Endothelial cell of umbilical vein (primary cell): ENCODE measurements at regions not wholly inside any gene's neighbourhood (a gene's known extent, or its start where the extent isn't known, plus 50 kb on each side); places are given as distances from the start of the nearest gene placed in this dataset.

ENCODE experiments used
- BruUV-seq: library from RNA; stranded (reverse); fragments of 400-500 nt; replicated peaks from 2 replicates; lab custom pipeline; 2021; lab: Mats Ljungman, UMichigan
- CTCF ChIA-PET: fragments of 300-600, 350-600 bp; sonication (Branson Sonifier 250); formaldehyde crosslinking; loops from one replicate; lab custom pipeline; 2021; ENCODE audit warnings: antibody characterized with exemption, inconsistent platforms; lab: Charles Lee
- POLR2A ChIA-PET: fragments of 300-600, 350-600 bp; sonication (Branson Sonifier 250); formaldehyde crosslinking; loops from one replicate; lab custom pipeline; 2021; ENCODE audit warnings: antibody characterized with exemption, inconsistent platforms; lab: Charles Lee
- DNase-seq: peaks from one replicate; pipeline ENCODE4 v3.0.0-alpha.2; 2011; ENCODE audit warnings: low read depth, low spot score
- FAIRE-seq: peaks from 2 replicates; lab custom pipeline; 2011; peaks lifted over from hg19 to GRCh38; lab: Jason Lieb, UNC
- H2AFZ ChIP-seq: 2 replicates; pipeline ENCODE4 v1.6.0; 2012; ENCODE audit warnings: low read depth, low read length, control low read depth, inconsistent platforms
- H3K27ac ChIP-seq: 2 replicates; pipeline ENCODE4 v1.5.1; 2011; ENCODE audit warnings: low read depth, mild to moderate bottlenecking, control low read depth, low read length, moderate library complexity; ENCODE audit not compliant: insufficient read depth
- H3K27me3 ChIP-seq, 2 experiments: 2 replicates each; pipeline versions ENCODE4 v1.6.0 to v1.6.1; 2011; ENCODE audit warnings: low read length in 2 of 2, mixed read lengths in 1 of 2; ENCODE audit not compliant: control insufficient read depth in 2 of 2, insufficient read depth in 2 of 2
- H3K36me3 ChIP-seq, 2 experiments: 2 replicates in 1 of 2; 3 replicates in 1 of 2; pipeline ENCODE4 v1.5.1; 2011; ENCODE audit warnings: low read length in 2 of 2, mild to moderate bottlenecking in 1 of 2, moderate library complexity in 1 of 2; ENCODE audit not compliant: control insufficient read depth in 2 of 2, insufficient read depth in 2 of 2; ENCODE audit errors: extremely low read depth in 1 of 2
- H3K4me1 ChIP-seq: 3 replicates; pipeline ENCODE4 v1.5.1; 2011; ENCODE audit warnings: mild to moderate bottlenecking, low read length; ENCODE audit not compliant: control insufficient read depth, insufficient read depth; ENCODE audit errors: extremely low read depth
- H3K4me2 ChIP-seq: 2 replicates; pipeline ENCODE4 v1.6.1; 2011; ENCODE audit warnings: low read length, control low read depth, mixed read lengths; ENCODE audit not compliant: insufficient read depth
- H3K4me3 ChIP-seq, 3 experiments: fragments of 200-600 bp in 1 of 3; sonication (generic), shearing (Covaris generic) in 1 of 3; replicated peaks in 1 of 3; 2 replicates each; pipeline ENCODE4 v1.5.1; 2011 to 2016; ENCODE audit warnings: control low read depth in 3 of 3, low read length in 3 of 3, mild to moderate bottlenecking in 2 of 3, inconsistent platforms in 1 of 3, low read depth in 1 of 3, moderate library complexity in 1 of 3; ENCODE audit not compliant: insufficient read depth in 1 of 3
- H3K79me2 ChIP-seq: 2 replicates; pipeline ENCODE4 v1.6.0; 2012; ENCODE audit warnings: low read length, inconsistent platforms; ENCODE audit not compliant: control insufficient read depth, insufficient read depth
- H3K9ac ChIP-seq: replicated peaks from 2 replicates; pipeline ENCODE3; 2011; ENCODE audit warnings: low read length, control low read depth; ENCODE audit not compliant: insufficient read depth; ENCODE audit errors: extremely low read depth
- H3K9me1 ChIP-seq: replicated peaks from 3 replicates; pipeline ENCODE4 v1.6.0; 2011; ENCODE audit warnings: mild to moderate bottlenecking, low read length; ENCODE audit not compliant: control insufficient read depth, insufficient read depth; ENCODE audit errors: extremely low read depth
- H3K9me3 ChIP-seq: replicated peaks from 2 replicates; pipeline ENCODE4 v1.5.1; 2012; ENCODE audit warnings: low read length, inconsistent platforms; ENCODE audit not compliant: control insufficient read depth, insufficient read depth
- H4K20me1 ChIP-seq: replicated peaks from 2 replicates; pipeline ENCODE3; 2011; ENCODE audit warnings: mild to moderate bottlenecking, low read length; ENCODE audit not compliant: control insufficient read depth, insufficient read depth; ENCODE audit errors: extremely low read depth
- EZH2 ChIP-seq: IDR thresholded peaks from 2 replicates; pipeline ENCODE4 v1.6.1; 2012; ENCODE audit warnings: borderline replicate concordance, low read depth, mild to moderate bottlenecking, moderate library complexity, low read length, inconsistent platforms; ENCODE audit not compliant: severe bottlenecking
- FOS ChIP-seq: IDR thresholded peaks from 2 replicates; pipeline ENCODE4 v1.6.1; 2011; ENCODE audit warnings: mild to moderate bottlenecking, low read length, moderate library complexity, borderline replicate concordance; ENCODE audit not compliant: insufficient read depth
- GATA2 ChIP-seq: IDR thresholded peaks from 2 replicates; pipeline ENCODE4 v1.7.0; 2011; ENCODE audit warnings: low read depth, mild to moderate bottlenecking, moderate library complexity, mixed read lengths, low read length; ENCODE audit not compliant: insufficient read length, insufficient read depth
- JUN ChIP-seq: IDR thresholded peaks from 2 replicates; pipeline ENCODE4 v1.6.1; 2011; ENCODE audit warnings: borderline replicate concordance, low read depth; ENCODE audit not compliant: insufficient read length, insufficient read depth
- MYC ChIP-seq: IDR thresholded peaks from one replicate; pipeline ENCODE4 v1.6.1; 2011; ENCODE audit warnings: mild to moderate bottlenecking, low read depth, low read length
- POLR2A ChIP-seq: IDR thresholded peaks from 2 replicates; pipeline ENCODE4 v1.6.1; 2012; ENCODE audit warnings: low read depth, mild to moderate bottlenecking, control low read depth, low read length
- POLR2AphosphoS5 ChIP-seq: IDR thresholded peaks from 2 replicates; pipeline ENCODE4 v1.6.1; 2012; ENCODE audit warnings: low read depth, mild to moderate bottlenecking, control low read depth, low read length, moderate library complexity; ENCODE audit not compliant: insufficient read depth
- dilution Hi-C: fragments of 300-500 bp; cut with MboI; formaldehyde crosslinking; loops from one replicate; pipeline ENCODE4 v1.15.0; 2019; ENCODE audit warnings: low sequenced_read_pairs; ENCODE audit not compliant: extremely low pct_ligation_motif_present
- intact Hi-C: fragments of 100-400 bp; cut with micrococcal nuclease; formaldehyde crosslinking; loops from one replicate; pipeline ENCODE4 v1.10.0; 2022
- TF ChIP-seq, protein P1 (sequence below), 2 donors: IDR thresholded peaks; 1 replicate in 1 of 2; 2 replicates in 1 of 2; pipeline ENCODE4 v1.5.1; 2011; ENCODE audit warnings: low read length in 2 of 2, mild to moderate bottlenecking in 2 of 2, moderate library complexity in 2 of 2, control low read depth in 1 of 2, inconsistent platforms in 1 of 2, low read depth in 1 of 2; ENCODE audit not compliant: insufficient read depth in 1 of 2; ENCODE audit errors: extremely low read depth in 1 of 2
- TF ChIP-seq, protein P2 (sequence below): IDR thresholded peaks from 2 replicates; pipeline ENCODE4 v1.6.1; 2011; ENCODE audit not compliant: insufficient read depth, insufficient read length

DNA sequence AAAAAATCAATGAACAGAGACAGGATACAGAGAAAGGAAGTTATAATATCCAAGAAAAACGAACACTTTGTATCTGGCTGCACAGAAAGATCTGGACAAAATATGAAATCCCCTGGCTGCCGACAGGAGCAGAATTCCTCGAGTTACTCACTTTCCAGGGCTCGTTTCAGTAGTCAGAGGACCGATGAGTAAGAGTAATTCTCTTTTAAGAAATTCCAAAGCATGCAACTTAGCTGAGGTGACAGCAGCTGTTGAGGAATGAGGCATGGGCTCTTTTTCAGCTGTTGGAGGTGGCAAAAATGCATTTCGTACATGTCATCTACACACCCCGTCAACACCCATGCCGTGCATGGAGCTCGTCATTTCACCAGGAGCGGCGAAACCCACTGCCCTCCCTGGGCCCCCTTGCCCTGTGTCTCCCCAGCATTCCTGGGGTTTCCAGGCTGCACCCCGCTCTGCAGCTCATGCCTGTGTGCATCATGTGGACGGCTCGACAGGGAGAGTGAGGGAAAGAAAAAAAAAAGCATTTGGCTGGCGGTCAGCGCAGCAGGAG is 210.8 kb upstream of the SMIM21 start:
- no peak for FAIRE-seq
- intact Hi-C loops = no loop called here

More for the DNA sequence above, 210.8 kb upstream of the SMIM21 start:
- Histone ChIP-seq H2AFZ (no peak overlapping the region), H3K27ac (no peak overlapping the region), H3K9me3 (peaks cover 6% of the 10 kb centered on the region), H3K27me3 (no peaks in the 10 kb centered on the region), H3K4me2 (no peak overlapping the region), H3K4me3 (no peak overlapping the region), H4K20me1 (no peaks in the 10 kb centered on the region), H3K79me2 (no peaks in the 10 kb centered on the region), H3K36me3 (no peaks in the 10 kb centered on the region), H3K4me1 (no peaks in the 10 kb centered on the region), H3K9ac (no peak overlapping the region), H3K9me1 (no peaks in the 10 kb centered on the region)
- no peak for DNase-seq
- TF ChIP-seq, protein P1, sequence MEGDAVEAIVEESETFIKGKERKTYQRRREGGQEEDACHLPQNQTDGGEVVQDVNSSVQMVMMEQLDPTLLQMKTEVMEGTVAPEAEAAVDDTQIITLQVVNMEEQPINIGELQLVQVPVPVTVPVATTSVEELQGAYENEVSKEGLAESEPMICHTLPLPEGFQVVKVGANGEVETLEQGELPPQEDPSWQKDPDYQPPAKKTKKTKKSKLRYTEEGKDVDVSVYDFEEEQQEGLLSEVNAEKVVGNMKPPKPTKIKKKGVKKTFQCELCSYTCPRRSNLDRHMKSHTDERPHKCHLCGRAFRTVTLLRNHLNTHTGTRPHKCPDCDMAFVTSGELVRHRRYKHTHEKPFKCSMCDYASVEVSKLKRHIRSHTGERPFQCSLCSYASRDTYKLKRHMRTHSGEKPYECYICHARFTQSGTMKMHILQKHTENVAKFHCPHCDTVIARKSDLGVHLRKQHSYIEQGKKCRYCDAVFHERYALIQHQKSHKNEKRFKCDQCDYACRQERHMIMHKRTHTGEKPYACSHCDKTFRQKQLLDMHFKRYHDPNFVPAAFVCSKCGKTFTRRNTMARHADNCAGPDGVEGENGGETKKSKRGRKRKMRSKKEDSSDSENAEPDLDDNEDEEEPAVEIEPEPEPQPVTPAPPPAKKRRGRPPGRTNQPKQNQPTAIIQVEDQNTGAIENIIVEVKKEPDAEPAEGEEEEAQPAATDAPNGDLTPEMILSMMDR (IDR thresholded peaks at IDR 0.05; ENCODE audit: extremely low read depth in 1 of 2, insufficient read depth in 1 of 2, low read depth in 1 of 2, low read length in 2 of 2) = no peak
- no peak for TF ChIP-seq GATA2
- TF ChIP-seq MYC = no peak
- no peak for TF ChIP-seq POLR2A
- no peak for TF ChIP-seq POLR2AphosphoS5
- TF ChIP-seq EZH2 = no peak
- TF ChIP-seq JUN = no peak
- no peak for TF ChIP-seq FOS
- TF ChIP-seq, protein P2, sequence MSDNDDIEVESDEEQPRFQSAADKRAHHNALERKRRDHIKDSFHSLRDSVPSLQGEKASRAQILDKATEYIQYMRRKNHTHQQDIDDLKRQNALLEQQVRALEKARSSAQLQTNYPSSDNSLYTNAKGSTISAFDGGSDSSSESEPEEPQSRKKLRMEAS = no peak
- dilution Hi-C loops = no loop called here
- BruUV-seq = no TSS peak
- ChIA-PET CTCF (no interaction called here), POLR2A (no interaction called here)
